Esophagus squamous epithelium (tissue), 5 donors: ENCODE measurements at regions not wholly inside any gene's neighbourhood (a gene's known extent, or its start where the extent isn't known, plus 50 kb on each side); places are given as distances from the start of the nearest gene placed in this dataset.

Experiments
- DNase-seq: peaks from one replicate; lab custom pipeline; 2025; lab: John Stamatoyannopoulos, UW
- H3K27ac ChIP-seq, 4 donors: fragments of 200-600 bp; sonication (generic); one replicate each; pipeline ENCODE4 v1.5.1; 2016 to 2019; ENCODE audit warnings: mild to moderate bottlenecking in 1 of 4
- H3K27me3 ChIP-seq, 4 donors: fragments of 200-600 bp; sonication (generic); 1 replicate in 3 of 4; 2 replicates in 1 of 4; pipeline versions ENCODE4 v1.5.1 to v1.6.0; 2017 to 2021; ENCODE audit warnings: antibody characterized with exemption in 1 of 4
- H3K36me3 ChIP-seq, 3 donors: fragments of 200-600 bp; sonication (generic); one replicate each; pipeline ENCODE4 v1.5.1; 2016 to 2019
- H3K4me1 ChIP-seq, 3 donors: fragments of 200-600 bp; sonication (generic); one replicate each; pipeline ENCODE4 v1.5.1; 2017 to 2019
- H3K4me3 ChIP-seq, 4 donors: fragments of 200-600 bp; sonication (generic); 1 replicate in 3 of 4; 2 replicates in 1 of 4; pipeline ENCODE4 v1.5.1; 2016 to 2019; ENCODE audit warnings: mild to moderate bottlenecking in 2 of 4, moderate library complexity in 1 of 4
- H3K9me3 ChIP-seq, 3 donors: fragments of 200-600 bp; sonication (generic); one replicate each; pipeline ENCODE4 v1.5.1; 2016 to 2019
- CTCF ChIP-seq, 6 experiments: fragments of 450-650 bp in 4 of 6; fragments of 200-600 bp in 2 of 6; sonication (generic) in 2 of 6; IDR thresholded peaks; one replicate each; pipeline ENCODE4 v1.5.1; 2016 to 2019; ENCODE audit warnings: antibody characterized with exemption in 6 of 6, mild to moderate bottlenecking in 4 of 6, moderate library complexity in 4 of 6
- POLR2A ChIP-seq, 4 donors: fragments of 450-650 bp; IDR thresholded peaks; one replicate each; pipeline ENCODE4 v1.6.1; 2017; ENCODE audit warnings: antibody characterized with exemption in 4 of 4, mild to moderate bottlenecking in 4 of 4, moderate library complexity in 3 of 4
- WGBS, 2 donors: methylation state at CpG; one replicate each; pipeline ENCODE4 v1.1.5; 2018; 5-methylcytosine and 5-hydroxymethylcytosine counted together
- intact Hi-C: fragments of 100-400 bp; cut with DNase I; formaldehyde crosslinking; loops from one replicate; pipeline ENCODE4 v1.15.0; 2022
- donor health status: DM: yes; HTN: yes; CAD: no.

- H3K36me3 ChIP-seq = no peaks in the 10 kb centered on the region
- no peak overlapping the region for H3K4me3 ChIP-seq
- WGBS, 2 donors = 72 to 80% methylated on average over 2 of the region's 2 CpGs
- H3K27ac ChIP-seq = no peak overlapping the region
- TF ChIP-seq POLR2A (IDR thresholded peaks at IDR 0.05) (no peak), CTCF (IDR thresholded peaks at IDR 0.05) (no peak)
- H3K27me3 ChIP-seq = peaks cover 0 to 26% (median 0%) of the 10 kb centered on the region in 4 donors
- intact Hi-C loops = loop anchor here (10.0 kb wide), 1 partner anchor 429 kb away; no protein-coding TSS in a partner anchor
- peaks cover 0 to 2% (median 2%) of the 10 kb centered on the region in 3 donors for H3K4me1 ChIP-seq
- no peak for DNase-seq
- no peaks in the 10 kb centered on the region for H3K9me3 ChIP-seq
These were observed 59.4 kb upstream of the SYT13 start for GRCh38 chr11:45345491-45345890.

- TF ChIP-seq POLR2A (IDR thresholded peaks at IDR 0.05) (no peak), CTCF (IDR thresholded peaks at IDR 0.05) (no peak)
- no peak for DNase-seq
- Histone ChIP-seq H3K27ac (no peak overlapping the region), H3K36me3 (no peaks in the 10 kb centered on the region), H3K9me3 (no peaks in the 10 kb centered on the region), H3K27me3 (peaks cover 0 to 26% (median 0%) of the 10 kb centered on the region in 4 donors), H3K4me3 (no peak overlapping the region), H3K4me1 (peaks cover 0 to 13% (median 8%) of the 10 kb centered on the region in 3 donors)
- intact Hi-C loops = loop anchor here (10.0 kb wide), 1 partner anchor 431 kb away; no protein-coding TSS in a partner anchor
- 23 to 45% methylated on average over 2 of the region's 2 CpGs for WGBS, 2 donors
These were observed 57.9 kb upstream of the SYT13 start for GRCh38 chr11:45344028-45344427.

GRCh38 chr11:45343444-45343843 lies 57.3 kb upstream of the SYT13 start:
- intact Hi-C loops = loop anchor here (10.0 kb wide), 1 partner anchor 431 kb away; no protein-coding TSS in a partner anchor
- Histone ChIP-seq H3K27me3 (peaks cover 0 to 26% (median 0%) of the 10 kb centered on the region in 4 donors), H3K36me3 (no peaks in the 10 kb centered on the region), H3K27ac (no peak overlapping the region), H3K4me1 (peaks cover 0 to 13% (median 8%) of the 10 kb centered on the region in 3 donors), H3K9me3 (no peaks in the 10 kb centered on the region), H3K4me3 (no peak overlapping the region)
- TF ChIP-seq CTCF (IDR thresholded peaks at IDR 0.05) (no peak), POLR2A (IDR thresholded peaks at IDR 0.05) (no peak)
- no peak for DNase-seq

- peaks cover 0 to 29% (median 0%) of the 10 kb centered on the region in 4 donors for H3K27me3 ChIP-seq
- intact Hi-C loops = loop anchor here (10.0 kb wide), 1 partner anchor 433 kb away; no protein-coding TSS in a partner anchor
- H3K9me3 ChIP-seq = no peaks in the 10 kb centered on the region
- DNase-seq = no peak
- peaks cover 0 to 13% (median 8%) of the 10 kb centered on the region in 3 donors for H3K4me1 ChIP-seq
- no peaks in the 10 kb centered on the region for H3K36me3 ChIP-seq
- no peak overlapping the region for H3K4me3 ChIP-seq
- WGBS, 2 donors = 81 to 84% methylated on average over 7 of the region's 7 CpGs
- H3K27ac ChIP-seq = no peak overlapping the region
- no peak for TF ChIP-seq POLR2A (IDR thresholded peaks at IDR 0.05)
These were observed 55.2 kb upstream of the SYT13 start for GRCh38 chr11:45341372-45341771.

GRCh38 chr11:45339729-45340519 lies 53.8 kb upstream of the SYT13 start:
- no peaks in the 10 kb centered on the region for H3K9me3 ChIP-seq
- TF ChIP-seq POLR2A (IDR thresholded peaks at IDR 0.05) (no peak), CTCF (IDR thresholded peaks at IDR 0.05) (peak; percentile 87 to 93 (median 90))
- H3K27me3 ChIP-seq = peaks cover 0 to 17% (median 0%) of the 10 kb centered on the region in 4 donors
- no peaks in the 10 kb centered on the region for H3K36me3 ChIP-seq
- 12 to 23% methylated on average over 14 to 24 of the region's 26 CpGs for WGBS, 2 donors
- peak overlapping the region in 3 of 4 donors; percentile 11 to 49 (median 15) for H3K4me3 ChIP-seq
- H3K4me1 ChIP-seq = peaks cover 0 to 13% (median 8%) of the 10 kb centered on the region in 3 donors
- intact Hi-C loops = loop anchor here (10.0 kb wide), 2 partner anchors 405 to 435 kb away; no protein-coding TSS in a partner anchor
- peak; percentile 64 for DNase-seq
- peak overlapping the region in 2 of 4 donors; percentile 17 to 19 for H3K27ac ChIP-seq
